ENCODE measurements at regions not wholly inside any gene's neighbourhood (a gene's known extent, or its start where the extent isn't known, plus 50 kb on each side); places are given as distances from the start of the nearest gene placed in this dataset.

DNA sequence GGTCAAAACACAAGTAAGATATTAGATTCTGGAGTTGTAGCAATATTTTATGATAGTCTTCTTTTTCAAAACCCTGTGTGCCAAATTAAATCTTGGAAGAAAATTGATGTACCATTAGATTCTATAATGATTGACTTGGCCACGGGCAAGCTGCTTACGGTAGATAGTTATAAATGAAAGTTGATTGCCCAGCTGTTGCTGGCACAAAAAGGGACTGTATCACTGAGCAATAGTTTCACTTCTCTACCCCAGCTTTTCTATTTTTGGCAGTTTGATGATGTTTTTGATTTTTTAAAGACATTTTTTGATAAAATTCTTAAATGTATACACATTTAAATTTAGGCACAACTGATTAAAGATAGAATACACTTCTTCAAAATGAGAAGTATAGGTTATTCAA, 333.3 kb downstream of the TRAM1L1 start:
- TF ChIP-seq POLR2AphosphoS5 (IDR thresholded peaks at IDR 0.05) (no peak), POLR2A (IDR thresholded peaks at IDR 0.05) (no peak)
- TF ChIP-seq, protein P1, sequence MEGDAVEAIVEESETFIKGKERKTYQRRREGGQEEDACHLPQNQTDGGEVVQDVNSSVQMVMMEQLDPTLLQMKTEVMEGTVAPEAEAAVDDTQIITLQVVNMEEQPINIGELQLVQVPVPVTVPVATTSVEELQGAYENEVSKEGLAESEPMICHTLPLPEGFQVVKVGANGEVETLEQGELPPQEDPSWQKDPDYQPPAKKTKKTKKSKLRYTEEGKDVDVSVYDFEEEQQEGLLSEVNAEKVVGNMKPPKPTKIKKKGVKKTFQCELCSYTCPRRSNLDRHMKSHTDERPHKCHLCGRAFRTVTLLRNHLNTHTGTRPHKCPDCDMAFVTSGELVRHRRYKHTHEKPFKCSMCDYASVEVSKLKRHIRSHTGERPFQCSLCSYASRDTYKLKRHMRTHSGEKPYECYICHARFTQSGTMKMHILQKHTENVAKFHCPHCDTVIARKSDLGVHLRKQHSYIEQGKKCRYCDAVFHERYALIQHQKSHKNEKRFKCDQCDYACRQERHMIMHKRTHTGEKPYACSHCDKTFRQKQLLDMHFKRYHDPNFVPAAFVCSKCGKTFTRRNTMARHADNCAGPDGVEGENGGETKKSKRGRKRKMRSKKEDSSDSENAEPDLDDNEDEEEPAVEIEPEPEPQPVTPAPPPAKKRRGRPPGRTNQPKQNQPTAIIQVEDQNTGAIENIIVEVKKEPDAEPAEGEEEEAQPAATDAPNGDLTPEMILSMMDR (IDR thresholded peaks at IDR 0.05), result no peak
